Pons (tissue), 1 donor: ENCODE measurements at regions not wholly inside any gene's neighbourhood (a gene's known extent, or its start where the extent isn't known, plus 50 kb on each side); places are given as distances from the start of the nearest gene placed in this dataset.

ENCODE experiments used
- DNase-seq: peaks from one replicate; pipeline ENCODE4 v3.0.0-alpha.2; 2016; ENCODE audit warnings: low spot score

DNA sequence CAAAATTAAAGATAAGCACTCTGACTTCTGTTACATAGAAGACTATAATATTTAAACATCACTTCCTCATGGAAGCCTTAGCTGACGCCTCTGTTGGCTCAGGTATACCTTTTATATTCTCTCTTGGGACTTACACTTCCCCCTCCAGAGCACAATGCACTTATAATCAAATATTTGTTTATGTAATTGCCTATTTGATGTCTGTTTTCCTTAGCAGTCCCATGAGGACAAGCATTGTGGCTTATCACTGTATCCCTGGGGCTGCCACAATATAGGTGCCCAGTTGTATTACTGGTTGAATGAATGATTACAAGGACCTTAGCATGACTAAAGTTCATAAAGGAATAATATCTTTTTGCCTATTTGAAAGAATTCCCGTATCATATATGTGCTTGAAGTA lies 186.7 kb upstream of the VGLL2 start:
- no peak for DNase-seq

GRCh38 chr6:117079951-117080350 lies 185.4 kb upstream of the VGLL2 start:
- DNase-seq: no peak

DNA sequence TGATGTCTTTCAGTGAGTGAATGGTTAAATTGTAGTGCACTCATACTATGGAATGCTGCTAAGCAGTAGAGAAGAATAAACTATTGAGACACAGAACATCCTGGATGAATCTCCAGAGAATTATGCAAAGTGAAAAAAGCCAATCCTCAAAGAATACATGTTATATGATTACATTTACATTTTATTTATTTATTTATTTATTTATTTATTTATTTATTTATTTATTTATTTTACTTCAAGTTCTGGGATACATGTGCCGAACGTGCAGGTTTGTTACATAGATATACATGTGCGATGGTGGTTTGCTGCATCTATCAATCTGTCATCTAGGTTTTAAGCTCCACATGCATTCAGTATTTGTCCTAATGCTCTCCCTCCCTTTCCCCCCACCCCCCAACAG lies 175.8 kb upstream of the VGLL2 start:
- no peak for DNase-seq

DNA sequence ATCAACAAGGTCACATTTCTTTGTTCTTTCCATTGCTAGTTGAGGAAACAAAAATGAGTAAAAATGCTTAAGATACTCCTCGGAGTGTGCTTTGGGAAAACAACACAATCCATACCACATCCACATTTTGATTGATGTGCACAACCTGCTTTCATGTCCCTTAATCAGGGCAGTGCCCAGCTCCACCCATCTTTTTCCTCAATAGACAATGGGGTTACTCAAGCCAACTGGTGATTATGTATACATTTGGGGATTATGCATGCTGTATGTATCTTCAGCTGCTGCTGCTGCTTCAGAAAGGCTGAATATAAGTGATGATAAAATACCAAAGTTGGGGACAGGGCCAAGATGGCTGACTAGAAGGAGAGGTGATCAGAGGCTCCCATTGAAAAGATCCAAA lies 155.2 kb upstream of the VGLL2 start:
- DNase-seq: no peak

DNA sequence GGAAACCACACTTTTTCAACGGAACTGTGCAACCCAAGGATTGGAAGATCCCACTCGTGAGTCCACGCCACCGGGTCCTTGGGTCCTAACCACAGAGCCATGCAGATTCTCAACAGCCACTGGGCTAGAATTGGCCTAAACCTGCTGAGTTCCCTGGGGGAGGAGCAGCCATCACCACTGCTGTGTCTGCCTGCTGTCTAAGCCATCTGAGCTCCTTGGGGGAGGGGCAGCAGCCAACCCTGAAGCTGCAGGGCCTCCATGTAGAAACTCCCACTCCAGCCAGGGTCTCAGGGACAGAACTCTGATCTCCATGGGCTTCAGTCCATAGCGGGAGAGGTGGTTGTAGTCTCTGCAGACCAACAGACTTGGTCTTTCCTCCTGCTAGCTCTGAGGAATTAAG lies 154.6 kb upstream of the VGLL2 start:
- DNase-seq: no peak

GRCh38 chr6:117117652-117118051 lies 147.7 kb upstream of the VGLL2 start:
- DNase-seq: no peak

DNA sequence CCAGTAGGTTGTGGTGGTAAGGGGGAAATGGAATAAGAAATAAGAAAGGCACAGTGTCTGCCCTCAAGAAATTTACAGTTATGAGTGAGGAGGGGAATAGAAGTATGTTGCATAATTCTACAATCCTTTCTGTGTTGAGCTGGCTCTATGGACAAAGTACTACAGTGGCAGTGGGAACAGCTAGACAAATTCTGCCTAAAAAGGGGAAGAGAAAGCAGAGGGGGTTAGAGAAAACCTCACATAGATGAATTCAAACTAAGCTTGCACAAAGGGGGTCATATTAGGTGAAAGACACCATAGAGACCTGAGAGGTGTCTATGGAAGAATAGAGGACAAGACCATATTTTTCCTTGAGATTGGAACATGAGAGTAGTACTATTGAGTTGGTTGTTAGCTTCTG lies 146.9 kb upstream of the VGLL2 start:
- no peak for DNase-seq

GRCh38 chr6:117126213-117126612 lies 139.1 kb upstream of the VGLL2 start:
- no peak for DNase-seq

DNA sequence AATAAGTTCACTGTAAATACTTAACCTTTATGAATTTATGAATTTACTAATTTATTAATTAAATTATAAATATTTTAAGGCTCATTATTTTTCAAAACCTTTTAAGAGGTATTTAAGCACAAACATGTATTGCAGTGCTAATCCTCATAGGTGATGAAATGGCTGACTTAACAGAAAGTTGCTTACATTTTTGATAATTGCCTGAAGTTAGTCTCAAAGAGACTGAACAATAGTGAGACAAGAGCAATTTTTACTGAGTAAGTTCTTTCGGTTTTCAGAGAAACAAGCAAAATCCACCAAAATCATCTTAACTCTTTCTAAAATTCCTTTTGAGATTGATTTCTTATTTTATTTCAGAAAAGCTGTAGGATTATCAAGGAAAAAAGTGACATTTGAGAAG lies 137.3 kb upstream of the VGLL2 start:
- no peak for DNase-seq

- DNase-seq: no peak
Observed at GRCh38 chr6:117130125-117130524, 135.2 kb upstream of the VGLL2 start.

- no peak for DNase-seq
Observed at GRCh38 chr6:117136702-117137101, 128.7 kb upstream of the VGLL2 start.

DNA sequence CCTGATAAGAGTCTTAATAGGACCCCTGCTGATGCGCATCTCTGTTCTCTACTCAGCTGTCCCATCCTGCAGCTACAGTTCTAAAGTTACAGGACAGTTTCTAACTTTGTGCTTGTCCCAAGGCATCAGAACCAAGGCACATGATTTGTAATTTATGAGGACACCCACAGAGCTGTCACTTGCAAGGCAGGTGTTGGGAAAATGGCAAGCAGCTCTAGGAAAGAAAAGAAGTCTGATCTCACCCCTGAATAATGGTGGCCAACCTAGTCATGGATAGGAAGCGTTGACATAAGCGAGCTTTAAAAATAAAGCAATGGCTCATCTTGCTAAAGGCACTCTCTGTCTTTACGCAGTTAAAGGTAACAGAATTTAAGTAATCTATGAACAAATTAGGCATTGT lies 127.6 kb upstream of the VGLL2 start:
- no peak for DNase-seq

GRCh38 chr6:117138425-117138824 lies 126.9 kb upstream of the VGLL2 start:
- no peak for DNase-seq

DNA sequence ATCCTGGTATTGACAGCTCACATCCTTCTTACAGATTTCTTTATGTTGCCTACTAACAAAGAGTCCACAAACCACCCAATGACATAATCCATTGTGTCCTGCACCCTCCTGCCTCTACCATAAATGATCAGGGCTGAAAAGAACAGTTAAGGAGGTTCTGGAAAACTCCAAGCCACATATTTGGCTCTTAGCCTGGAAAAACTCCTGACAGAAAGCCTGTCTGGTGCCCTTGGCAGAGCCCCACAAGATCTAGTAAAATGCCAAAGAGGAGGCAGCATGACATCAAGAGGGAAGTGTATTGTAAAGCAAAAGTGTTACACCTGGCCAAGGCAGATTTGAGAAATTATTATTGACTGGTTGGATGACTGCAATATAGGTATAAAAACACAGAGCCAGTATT lies 126.4 kb upstream of the VGLL2 start:
- peak; percentile 52 for DNase-seq

- DNase-seq: no peak
Observed at GRCh38 chr6:117142142-117142541, 123.2 kb upstream of the VGLL2 start.

GRCh38 chr6:117142995-117143394 lies 122.4 kb upstream of the VGLL2 start:
- no peak for DNase-seq

DNA sequence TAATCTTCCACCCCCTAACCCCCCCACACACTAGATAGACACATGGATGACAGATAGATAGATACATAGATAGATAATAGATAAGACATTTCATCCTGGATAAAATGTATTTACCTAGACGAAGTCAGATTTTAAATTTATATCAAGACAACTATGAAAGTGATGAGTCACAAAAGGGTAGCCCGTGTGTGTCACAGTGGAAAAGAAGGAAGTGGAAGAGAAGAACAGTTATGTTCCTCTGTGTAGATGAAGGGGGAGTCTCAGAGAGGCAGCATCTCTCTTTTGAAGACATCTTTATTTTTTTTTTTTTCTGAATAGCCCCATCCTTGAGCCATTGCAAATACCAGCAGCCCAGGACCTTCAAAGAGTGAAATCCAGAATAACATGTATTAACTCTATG lies 121.7 kb upstream of the VGLL2 start:
- DNase-seq: no peak

DNA sequence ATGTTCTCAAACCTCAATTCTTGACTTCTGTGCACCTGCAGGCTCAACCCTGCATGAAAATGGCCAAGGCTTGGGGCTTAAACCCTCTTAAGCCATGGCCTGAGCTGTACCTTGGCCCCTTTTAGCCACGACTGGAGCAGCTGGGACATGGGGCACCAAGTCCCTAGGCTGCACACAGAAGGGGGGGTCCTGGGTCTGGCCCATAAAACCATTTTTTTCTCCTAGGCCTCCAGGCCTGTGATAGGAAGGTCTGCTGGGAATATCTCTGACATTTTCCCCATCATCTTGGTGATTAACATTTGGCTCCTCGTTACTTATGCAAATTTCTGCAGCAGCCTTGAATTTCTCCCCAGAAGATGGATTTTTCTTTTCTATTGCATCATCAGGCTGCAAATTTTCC lies 119.4 kb upstream of the VGLL2 start:
- no peak for DNase-seq

- DNase-seq: no peak
Observed at GRCh38 chr6:117149324-117149723, 116.0 kb upstream of the VGLL2 start.

GRCh38 chr6:117156741-117157140 lies 108.6 kb upstream of the VGLL2 start:
- DNase-seq: no peak

DNA sequence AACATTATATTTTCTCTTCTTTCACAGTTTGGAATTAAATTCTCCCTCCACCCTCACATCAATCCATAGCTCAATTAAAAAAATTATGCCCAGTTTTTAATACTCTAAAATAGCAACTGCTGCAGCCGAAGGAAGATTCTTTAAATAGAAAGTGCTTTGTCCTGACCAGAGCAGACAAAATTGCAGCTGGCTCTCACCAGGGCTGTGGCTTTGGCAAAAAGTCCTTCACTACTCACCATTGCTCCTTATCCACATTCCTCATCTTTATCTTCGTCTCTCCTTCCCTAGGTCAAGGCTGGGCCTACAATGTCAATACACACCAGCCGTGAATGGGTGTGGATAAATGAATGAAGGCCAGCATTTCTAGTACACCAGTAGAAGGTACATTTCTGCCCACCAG lies 107.9 kb upstream of the VGLL2 start:
- no peak for DNase-seq

GRCh38 chr6:117165911-117166499 lies 99.4 kb upstream of the VGLL2 start:
- no peak for DNase-seq

GRCh38 chr6:117167520-117168271 lies 97.7 kb upstream of the VGLL2 start:
- no peak for DNase-seq
